HepG2 (cell line): ENCODE measurements at regions not wholly inside any gene's neighbourhood (a gene's known extent, or its start where the extent isn't known, plus 50 kb on each side); places are given as distances from the start of the nearest gene placed in this dataset.

Experiments used
- CBX2 ChIP-seq, 2 experiments: fragments of 200-600 bp in 1 of 2; sonication (generic); formaldehyde crosslinking in 1 of 2; IDR thresholded peaks; 2 replicates each; pipeline versions ENCODE4 v1.7.0 to v1.8.1; 2018 to 2022; ENCODE audit warnings: low read depth in 2 of 2, low read length in 1 of 2, mild to moderate bottlenecking in 1 of 2, missing genetic modification reagents in 1 of 2
- CHD2 ChIP-seq: IDR thresholded peaks from 2 replicates; pipeline ENCODE4 v1.6.1; 2011; ENCODE audit warnings: low read depth, low read length, improper control_type of control experiment
- CTCF ChIP-seq: sonication (generic); formaldehyde crosslinking; IDR thresholded peaks from 2 replicates; pipeline ENCODE4 v1.5.0; 2020; ENCODE audit warnings: mild to moderate bottlenecking, missing genetic modification reagents, moderate library complexity
- NR2C2 ChIP-seq: sonication (generic); formaldehyde crosslinking; IDR thresholded peaks from 2 replicates; pipeline ENCODE4 v1.4.0; 2020; ENCODE audit warnings: missing genetic modification reagents, mild to moderate bottlenecking, moderate library complexity, borderline replicate concordance
- RELA ChIP-seq: sonication (generic); formaldehyde crosslinking; IDR thresholded peaks from 2 replicates; pipeline ENCODE4 v1.4.0; 2020; ENCODE audit warnings: missing genetic modification reagents
- REST ChIP-seq, 2 experiments: IDR thresholded peaks; 2 replicates each; pipeline ENCODE4 v1.6.1; 2011 to 2012; ENCODE audit warnings: low read length in 2 of 2, borderline replicate concordance in 1 of 2, low read depth in 1 of 2, mild to moderate bottlenecking in 1 of 2, moderate library complexity in 1 of 2
- THAP7 ChIP-seq: sonication (generic); formaldehyde crosslinking; IDR thresholded peaks from 2 replicates; pipeline ENCODE4 v1.8.1; 2023; ENCODE audit warnings: mild to moderate bottlenecking, missing genetic modification reagents
- ZBTB2 ChIP-seq: sonication (generic); formaldehyde crosslinking; IDR thresholded peaks from 2 replicates; pipeline ENCODE4 v1.8.0; 2022; ENCODE audit warnings: low read depth, missing genetic modification reagents
- ZNF710 ChIP-seq: sonication (generic); formaldehyde crosslinking; IDR thresholded peaks from 2 replicates; pipeline ENCODE4 v1.5.0; 2020; ENCODE audit warnings: mild to moderate bottlenecking, missing genetic modification reagents, borderline replicate concordance

- TF ChIP-seq CTCF = no peak
- TF ChIP-seq NR2C2 (CRISPR knock-in tag) = no peak
- no peak for TF ChIP-seq ZBTB2 (CRISPR knock-in tag)
- TF ChIP-seq ZNF710 (CRISPR knock-in tag) = no peak
- no peak for TF ChIP-seq RELA (CRISPR knock-in tag)
- no peak for TF ChIP-seq REST (IDR thresholded peaks at IDR 0.05; ENCODE audit: borderline replicate concordance in 1 of 2, low read depth in 1 of 2, low read length in 2 of 2)
- TF ChIP-seq CHD2 = no peak
- TF ChIP-seq CBX2 (IDR thresholded peaks at IDR 0.05; ENCODE audit: low read depth, low read length) = no peak
- no peak for TF ChIP-seq CBX2 (CRISPR knock-in tag; IDR thresholded peaks at IDR 0.05; ENCODE audit: low read depth)
- no peak for TF ChIP-seq THAP7 (CRISPR knock-in tag)
Observed at GRCh38 chr5:54820346-54821134, 164.9 kb downstream of the ESM1 start.
